Esophagus muscularis mucosa (tissue), 4 donors: ENCODE measurements at regions not wholly inside any gene's neighbourhood (a gene's known extent, or its start where the extent isn't known, plus 50 kb on each side); places are given as distances from the start of the nearest gene placed in this dataset.

Experiments used
- DNase-seq: peaks from one replicate; pipeline ENCODE4 v3.0.0-alpha.2; 2017; ENCODE audit errors: extremely low spot score
- H3K27ac ChIP-seq, 4 donors: fragments of 200-600 bp; sonication (generic); replicated peaks in 1 of 4; 1 replicate in 3 of 4; 2 replicates in 1 of 4; pipeline ENCODE4 v1.5.1; 2016 to 2019; ENCODE audit warnings: mild to moderate bottlenecking in 1 of 4
- H3K27me3 ChIP-seq, 4 donors: fragments of 200-600 bp; sonication (generic); one replicate each; pipeline versions ENCODE4 v1.5.1 to v1.6.0; 2016 to 2019
- H3K36me3 ChIP-seq, 4 donors: fragments of 200-600 bp; sonication (generic); one replicate each; pipeline ENCODE4 v1.5.1; 2016 to 2019
- H3K4me1 ChIP-seq, 4 donors: fragments of 200-600 bp; sonication (generic); one replicate each; pipeline ENCODE4 v1.5.1; 2016 to 2019
- H3K4me3 ChIP-seq, 4 donors: fragments of 200-600 bp; sonication (generic); 1 replicate in 2 of 4; 2 replicates in 2 of 4; pipeline ENCODE4 v1.5.1; 2016 to 2019; ENCODE audit warnings: mild to moderate bottlenecking in 4 of 4, moderate library complexity in 1 of 4
- H3K9me3 ChIP-seq, 4 donors: fragments of 200-600 bp; sonication (generic); 1 replicate in 3 of 4; 2 replicates in 1 of 4; pipeline ENCODE4 v1.5.1; 2016 to 2019
- CTCF ChIP-seq, 3 experiments: fragments of 200-600 bp in 2 of 3; fragments of 450-650 bp in 1 of 3; sonication (generic) in 2 of 3; IDR thresholded peaks; one replicate each; pipeline ENCODE4 v1.5.1; 2017 to 2019; ENCODE audit warnings: antibody characterized with exemption in 3 of 3, mild to moderate bottlenecking in 2 of 3, moderate library complexity in 1 of 3
- EP300 ChIP-seq: sonication (generic); formaldehyde crosslinking; IDR thresholded peaks from one replicate; pipeline ENCODE4 v1.6.1; 2017; ENCODE audit warnings: antibody characterized with exemption
- POLR2A ChIP-seq: fragments of 450-650 bp; IDR thresholded peaks from one replicate; pipeline ENCODE4 v1.6.1; 2017; ENCODE audit warnings: antibody characterized with exemption, moderate library complexity, mild to moderate bottlenecking, low read depth
- POLR2AphosphoS5 ChIP-seq, 2 donors: sonication (generic); formaldehyde crosslinking; IDR thresholded peaks; one replicate each; pipeline ENCODE4 v1.6.1; 2017; ENCODE audit warnings: antibody characterized with exemption in 2 of 2
- WGBS: methylation state at CpG from one replicate; pipeline ENCODE4 v1.1.5; 2018; 5-methylcytosine and 5-hydroxymethylcytosine counted together
- intact Hi-C: fragments of 100-400 bp; cut with DNase I; formaldehyde crosslinking; loops from one replicate; pipeline ENCODE4 v1.15.1; 2023

- Histone ChIP-seq H3K36me3 (no peaks in the 10 kb centered on the region), H3K4me1 (no peaks in the 10 kb centered on the region), H3K27me3 (no peaks in the 10 kb centered on the region), H3K9me3 (peaks cover 0 to 5% (median 0%) of the 10 kb centered on the region in 4 donors), H3K27ac (no peak overlapping the region), H3K4me3 (no peak overlapping the region)
- 94% methylated on average over 1 of the region's 1 CpG for WGBS
- no peak for DNase-seq
- TF ChIP-seq EP300 (no peak), CTCF (IDR thresholded peaks at IDR 0.05) (no peak), POLR2A (no peak), POLR2AphosphoS5 (IDR thresholded peaks at IDR 0.05) (no peak)
- intact Hi-C loops: no loop called here
These were observed 312.5 kb upstream of the FLRT2 start for GRCh38 chr14:85217412-85217811.

DNA sequence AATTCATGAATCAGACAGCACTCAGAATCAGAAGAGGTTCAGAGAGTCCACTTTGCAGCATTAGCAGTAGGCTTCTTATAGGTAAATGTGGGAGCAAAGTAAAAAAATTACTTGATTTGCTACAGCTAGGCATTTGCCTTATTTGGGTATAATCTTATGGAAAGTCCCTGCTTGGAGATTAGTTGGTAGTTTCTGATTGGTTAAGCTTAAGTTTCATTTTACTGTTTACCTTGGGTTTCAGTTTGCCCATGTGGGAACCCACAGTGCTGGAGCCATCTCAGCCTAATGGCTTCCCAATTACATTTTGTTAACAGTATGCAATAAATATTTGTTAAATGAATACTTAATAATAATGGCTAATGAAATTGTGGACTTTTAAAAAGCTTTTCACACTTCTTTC, 311.0 kb upstream of the FLRT2 start:
- no peak for TF ChIP-seq EP300
- TF ChIP-seq POLR2AphosphoS5 (IDR thresholded peaks at IDR 0.05): no peak
- TF ChIP-seq POLR2A: no peak
- no peak for TF ChIP-seq CTCF (IDR thresholded peaks at IDR 0.05)
- Histone ChIP-seq H3K4me3 (no peak overlapping the region), H3K27me3 (no peaks in the 10 kb centered on the region), H3K4me1 (no peaks in the 10 kb centered on the region), H3K9me3 (no peaks in the 10 kb centered on the region), H3K36me3 (no peaks in the 10 kb centered on the region), H3K27ac (no peak overlapping the region)
- DNase-seq: no peak
- intact Hi-C loops: no loop called here

DNA sequence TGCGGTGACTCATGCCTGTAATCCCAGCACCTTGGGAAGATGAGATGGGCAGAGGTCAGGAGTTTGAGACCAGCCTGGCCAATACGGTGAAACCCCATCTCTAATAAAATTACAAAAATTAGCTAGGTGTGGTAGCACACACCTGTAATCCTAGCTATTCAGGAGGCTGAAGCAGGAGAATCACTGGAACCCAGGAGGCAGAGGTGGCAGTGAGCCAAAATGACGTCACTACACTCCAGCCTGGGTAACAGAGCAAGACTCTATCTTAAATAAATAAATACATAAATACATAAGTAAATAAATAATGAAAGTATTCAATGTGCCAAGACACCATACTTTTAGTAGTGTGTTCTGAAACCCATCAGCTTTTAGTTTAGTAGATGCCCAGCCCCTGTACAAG, 308.1 kb upstream of the FLRT2 start:
- TF ChIP-seq CTCF (IDR thresholded peaks at IDR 0.05) (no peak), EP300 (no peak), POLR2AphosphoS5 (IDR thresholded peaks at IDR 0.05) (no peak), POLR2A (no peak)
- no peak overlapping the region for H3K27ac ChIP-seq
- H3K4me1 ChIP-seq: no peaks in the 10 kb centered on the region
- WGBS: 66% methylated on average over 3 of the region's 3 CpGs
- no peaks in the 10 kb centered on the region for H3K9me3 ChIP-seq
- H3K36me3 ChIP-seq: no peaks in the 10 kb centered on the region
- DNase-seq: no peak
- no peaks in the 10 kb centered on the region for H3K27me3 ChIP-seq
- H3K4me3 ChIP-seq: no peak overlapping the region
- intact Hi-C loops: no loop called here

GRCh38 chr14:85222341-85222740, 307.6 kb upstream of the FLRT2 start:
- 93% methylated on average over 1 of the region's 1 CpG for WGBS
- no peak overlapping the region for H3K4me3 ChIP-seq
- no peaks in the 10 kb centered on the region for H3K36me3 ChIP-seq
- H3K27me3 ChIP-seq: no peaks in the 10 kb centered on the region
- TF ChIP-seq POLR2A: no peak
- TF ChIP-seq POLR2AphosphoS5 (IDR thresholded peaks at IDR 0.05): no peak
- no peak for TF ChIP-seq EP300
- H3K9me3 ChIP-seq: no peaks in the 10 kb centered on the region
- no peak overlapping the region for H3K27ac ChIP-seq
- no peaks in the 10 kb centered on the region for H3K4me1 ChIP-seq
- intact Hi-C loops: no loop called here
- no peak for DNase-seq

DNA sequence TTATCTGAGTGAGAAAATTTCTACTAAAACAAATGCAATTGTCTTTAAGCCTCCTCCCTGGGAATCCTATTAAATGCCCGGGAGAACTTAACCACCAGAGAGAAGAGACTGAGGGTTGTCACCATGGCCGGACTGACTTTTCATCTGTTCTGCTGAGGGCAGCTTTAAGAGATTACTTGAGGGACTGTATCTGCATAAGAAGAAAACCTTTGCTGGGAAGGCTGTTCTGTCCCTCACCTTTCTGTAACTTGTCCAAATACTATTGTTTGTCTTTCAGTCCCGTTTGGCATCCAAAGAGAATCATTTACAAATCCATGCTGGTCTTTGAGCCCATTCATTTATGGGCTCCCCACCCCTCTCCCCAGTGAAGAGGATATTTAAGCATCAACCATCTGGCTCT, 306.3 kb upstream of the FLRT2 start:
- H3K27me3 ChIP-seq: no peaks in the 10 kb centered on the region
- H3K4me3 ChIP-seq: no peak overlapping the region
- intact Hi-C loops: no loop called here
- H3K36me3 ChIP-seq: no peaks in the 10 kb centered on the region
- H3K9me3 ChIP-seq: no peaks in the 10 kb centered on the region
- WGBS: 74% methylated on average over 3 of the region's 3 CpGs
- no peak for TF ChIP-seq POLR2AphosphoS5 (IDR thresholded peaks at IDR 0.05)
- TF ChIP-seq EP300: no peak
- TF ChIP-seq CTCF (IDR thresholded peaks at IDR 0.05): no peak
- TF ChIP-seq POLR2A: no peak
- no peaks in the 10 kb centered on the region for H3K4me1 ChIP-seq
- no peak for DNase-seq
- H3K27ac ChIP-seq: no peak overlapping the region
